Upper lobe of left lung (tissue), 6 donors: ENCODE measurements at regions not wholly inside any gene's neighbourhood (a gene's known extent, or its start where the extent isn't known, plus 50 kb on each side); places are given as distances from the start of the nearest gene placed in this dataset.
A peak's percentile ranks its signal among the peaks of the same experiment; 100 is the strongest.

Experiments used
- ATAC-seq, 2 donors: fragments of 200-7000 bp; cut with Tn5 transposase; one replicate each; pipeline ENCODE4 v1.9.1; 2022; ENCODE audit warnings: mild to moderate bottlenecking in 2 of 2, moderate library complexity in 2 of 2; ENCODE audit not compliant: low FRiP score in 2 of 2
- DNase-seq, 2 donors: peaks; one replicate each; pipeline ENCODE4 v3.0.0-alpha.2; 2019 to 2020
- H3K27ac ChIP-seq, 4 donors: fragments of 200-600 bp; sonication (generic); one replicate each; pipeline ENCODE4 v1.5.1; 2016 to 2019
- H3K27me3 ChIP-seq, 4 donors: fragments of 200-600 bp; sonication (generic); one replicate each; pipeline ENCODE4 v1.5.1; 2017 to 2019
- H3K36me3 ChIP-seq, 4 donors: fragments of 200-600 bp; sonication (generic); one replicate each; pipeline ENCODE4 v1.5.1; 2016 to 2019
- H3K4me1 ChIP-seq, 4 donors: fragments of 200-600 bp; sonication (generic); one replicate each; pipeline ENCODE4 v1.5.1; 2018 to 2019
- H3K4me3 ChIP-seq, 4 donors: fragments of 200-600 bp; sonication (generic); one replicate each; pipeline ENCODE4 v1.5.1; 2017 to 2019; ENCODE audit warnings: mild to moderate bottlenecking in 2 of 4, moderate library complexity in 1 of 4
- H3K9me3 ChIP-seq, 4 donors: fragments of 200-600 bp; sonication (generic); one replicate each; pipeline ENCODE4 v1.5.1; 2018 to 2019
- EP300 ChIP-seq, 4 donors: sonication (generic); formaldehyde crosslinking; IDR thresholded peaks; one replicate each; pipeline ENCODE4 v1.5.1; 2017; ENCODE audit warnings: antibody characterized with exemption in 4 of 4, control low read depth in 2 of 4
- POLR2A ChIP-seq, 4 donors: fragments of 450-650 bp; IDR thresholded peaks; one replicate each; pipeline ENCODE4 v1.5.1; 2016 to 2017; ENCODE audit warnings: antibody characterized with exemption in 4 of 4, mild to moderate bottlenecking in 2 of 4
- POLR2AphosphoS5 ChIP-seq, 2 donors: sonication (generic); formaldehyde crosslinking; IDR thresholded peaks; one replicate each; pipeline ENCODE4 v1.5.1; 2017; ENCODE audit warnings: antibody characterized with exemption in 2 of 2
- WGBS, 2 donors: methylation state at CpG; one replicate each; pipeline ENCODE4 v1.1.5; 2017 to 2018; 5-methylcytosine and 5-hydroxymethylcytosine counted together
- TF ChIP-seq, protein P1 (sequence below), 6 experiments: fragments of 450-650 bp in 4 of 6; fragments of 200-600 bp in 2 of 6; sonication (generic) in 2 of 6; IDR thresholded peaks; one replicate each; pipeline ENCODE4 v1.5.1; 2016 to 2019; ENCODE audit warnings: antibody characterized with exemption in 6 of 6
- donor health status: DM: no; HTN: no; CAD: no; lungs with moderate emphysema.
- donor health status: DM: no; HTN: yes; CAD: no; lungs with severe emphysema.

DNA sequence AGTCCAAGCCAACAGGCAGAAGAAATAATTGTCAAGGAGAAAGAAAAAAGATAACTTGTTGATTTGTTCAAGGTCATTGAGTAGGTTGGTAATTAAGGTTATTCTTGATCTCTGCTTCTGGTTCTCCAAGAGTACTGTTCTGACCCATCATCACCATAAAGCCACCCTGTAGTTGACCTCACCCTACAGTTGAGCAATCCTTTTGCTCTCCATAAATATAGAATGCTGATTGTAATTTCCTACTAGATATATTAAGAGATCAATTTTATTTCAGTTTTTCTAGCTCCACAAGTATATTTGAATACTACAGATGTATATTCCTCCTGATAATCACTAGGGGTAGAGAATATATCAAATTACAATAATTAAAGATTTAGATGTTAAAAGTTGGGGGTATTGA is 350.5 kb upstream of the PDE3A start:
- TF ChIP-seq POLR2A (IDR thresholded peaks at IDR 0.05), result no peak
- TF ChIP-seq, protein P1, sequence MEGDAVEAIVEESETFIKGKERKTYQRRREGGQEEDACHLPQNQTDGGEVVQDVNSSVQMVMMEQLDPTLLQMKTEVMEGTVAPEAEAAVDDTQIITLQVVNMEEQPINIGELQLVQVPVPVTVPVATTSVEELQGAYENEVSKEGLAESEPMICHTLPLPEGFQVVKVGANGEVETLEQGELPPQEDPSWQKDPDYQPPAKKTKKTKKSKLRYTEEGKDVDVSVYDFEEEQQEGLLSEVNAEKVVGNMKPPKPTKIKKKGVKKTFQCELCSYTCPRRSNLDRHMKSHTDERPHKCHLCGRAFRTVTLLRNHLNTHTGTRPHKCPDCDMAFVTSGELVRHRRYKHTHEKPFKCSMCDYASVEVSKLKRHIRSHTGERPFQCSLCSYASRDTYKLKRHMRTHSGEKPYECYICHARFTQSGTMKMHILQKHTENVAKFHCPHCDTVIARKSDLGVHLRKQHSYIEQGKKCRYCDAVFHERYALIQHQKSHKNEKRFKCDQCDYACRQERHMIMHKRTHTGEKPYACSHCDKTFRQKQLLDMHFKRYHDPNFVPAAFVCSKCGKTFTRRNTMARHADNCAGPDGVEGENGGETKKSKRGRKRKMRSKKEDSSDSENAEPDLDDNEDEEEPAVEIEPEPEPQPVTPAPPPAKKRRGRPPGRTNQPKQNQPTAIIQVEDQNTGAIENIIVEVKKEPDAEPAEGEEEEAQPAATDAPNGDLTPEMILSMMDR (IDR thresholded peaks at IDR 0.05), result no peak

DNA sequence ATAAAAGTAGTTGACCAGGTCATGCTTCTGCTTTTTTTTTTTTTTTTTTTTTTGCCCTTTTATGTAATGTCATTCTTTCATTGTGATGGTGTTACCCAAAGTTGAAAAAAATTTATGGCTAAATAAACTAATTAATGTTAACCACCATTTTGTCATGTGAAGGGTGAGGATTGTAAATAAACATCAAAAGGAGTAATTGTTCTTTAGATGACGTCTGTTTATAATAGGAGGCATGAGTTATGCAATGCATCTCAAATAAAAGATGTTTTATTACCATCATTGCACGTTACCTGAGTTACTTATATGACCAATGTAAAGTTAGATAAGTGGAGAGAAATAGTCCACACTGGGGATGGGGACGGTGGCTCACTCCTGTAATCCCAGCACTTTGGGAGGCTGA is 349.9 kb upstream of the PDE3A start:
- Histone ChIP-seq H3K36me3 (no peaks in the 10 kb centered on the region), H3K4me3 (no peak overlapping the region), H3K27me3 (no peaks in the 10 kb centered on the region), H3K9me3 (no peaks in the 10 kb centered on the region), H3K27ac (no peak overlapping the region), H3K4me1 (no peaks in the 10 kb centered on the region)
- TF ChIP-seq POLR2A (IDR thresholded peaks at IDR 0.05) (no peak), POLR2AphosphoS5 (IDR thresholded peaks at IDR 0.05) (no peak), EP300 (IDR thresholded peaks at IDR 0.05) (no peak)
- TF ChIP-seq, protein P1 (IDR thresholded peaks at IDR 0.05), result no peak
- WGBS, 2 donors, result 34 to 52% methylated on average over 3 of the region's 3 CpGs
- no peak for ATAC-seq
- DNase-seq, result no peak

More for the DNA sequence above, 350.5 kb upstream of the PDE3A start:
- Histone ChIP-seq H3K4me1 (no peaks in the 10 kb centered on the region), H3K9me3 (no peaks in the 10 kb centered on the region), H3K36me3 (no peaks in the 10 kb centered on the region), H3K4me3 (no peak overlapping the region), H3K27ac (no peak overlapping the region), H3K27me3 (no peaks in the 10 kb centered on the region)
- no peak for DNase-seq
- no peak for ATAC-seq

DNA sequence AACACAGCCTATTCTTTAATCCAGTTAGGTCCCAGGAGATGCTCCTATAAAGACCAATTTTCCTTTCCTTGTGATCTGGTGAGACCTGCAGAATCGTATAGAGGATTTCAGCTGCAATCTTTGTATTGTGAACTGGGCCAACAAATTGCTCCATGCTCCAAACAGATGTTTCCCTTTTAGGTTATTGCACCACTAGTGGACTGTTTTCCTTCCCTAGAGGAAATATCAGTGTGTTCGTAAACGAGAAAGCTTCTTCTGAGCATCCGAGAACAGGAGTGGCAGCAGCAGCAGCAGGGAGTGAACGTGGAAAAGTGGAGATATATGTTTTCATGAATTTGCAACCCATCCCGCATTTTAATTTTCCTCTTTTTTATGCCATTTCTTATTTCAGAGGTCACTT is 344.1 kb upstream of the PDE3A start:
- TF ChIP-seq POLR2AphosphoS5 (IDR thresholded peaks at IDR 0.05), result peak in 1 of 2 donors; percentile 19
- TF ChIP-seq EP300 (IDR thresholded peaks at IDR 0.05), result no peak
- 25 to 52% methylated on average over 6 of the region's 6 CpGs for WGBS, 2 donors
- Histone ChIP-seq H3K27ac (no peak overlapping the region), H3K9me3 (no peaks in the 10 kb centered on the region), H3K36me3 (no peaks in the 10 kb centered on the region), H3K27me3 (no peaks in the 10 kb centered on the region), H3K4me1 (peaks cover 0 to 6% (median 1%) of the 10 kb centered on the region in 4 donors), H3K4me3 (no peak overlapping the region)
- DNase-seq (no peak), ATAC-seq (peak in 1 of 2 donors; percentile 77)

DNA sequence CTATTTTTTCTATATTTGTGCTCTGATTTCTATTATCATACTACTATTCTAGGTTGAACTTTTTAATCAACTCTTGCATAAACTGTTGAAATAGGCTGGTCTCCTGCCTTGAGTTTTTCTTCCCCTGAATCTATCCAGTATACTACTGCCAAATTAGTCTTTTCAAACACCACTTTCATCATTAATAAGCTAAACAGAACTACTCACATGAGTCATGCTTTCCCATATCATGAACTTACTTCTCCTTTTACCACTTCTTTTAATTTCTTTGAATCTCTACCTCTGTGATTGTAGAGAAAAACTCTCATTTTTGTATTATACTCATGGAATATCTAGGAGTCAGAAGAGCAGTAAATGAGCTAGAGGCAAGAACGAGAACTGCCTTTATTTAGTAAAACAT is 340.3 kb upstream of the PDE3A start:
- Histone ChIP-seq H3K9me3 (no peaks in the 10 kb centered on the region), H3K4me1 (peaks cover 0 to 13% (median 1%) of the 10 kb centered on the region in 4 donors), H3K36me3 (no peaks in the 10 kb centered on the region), H3K4me3 (no peak overlapping the region), H3K27ac (no peak overlapping the region), H3K27me3 (no peaks in the 10 kb centered on the region)
- ATAC-seq (no peak), DNase-seq (no peak)
- TF ChIP-seq, protein P1 (IDR thresholded peaks at IDR 0.05), result no peak
- TF ChIP-seq EP300 (IDR thresholded peaks at IDR 0.05) (no peak), POLR2A (IDR thresholded peaks at IDR 0.05) (no peak), POLR2AphosphoS5 (IDR thresholded peaks at IDR 0.05) (no peak)
- WGBS, 2 donors, result 94 to 96% methylated on average over 1 of the region's 1 CpG

DNA sequence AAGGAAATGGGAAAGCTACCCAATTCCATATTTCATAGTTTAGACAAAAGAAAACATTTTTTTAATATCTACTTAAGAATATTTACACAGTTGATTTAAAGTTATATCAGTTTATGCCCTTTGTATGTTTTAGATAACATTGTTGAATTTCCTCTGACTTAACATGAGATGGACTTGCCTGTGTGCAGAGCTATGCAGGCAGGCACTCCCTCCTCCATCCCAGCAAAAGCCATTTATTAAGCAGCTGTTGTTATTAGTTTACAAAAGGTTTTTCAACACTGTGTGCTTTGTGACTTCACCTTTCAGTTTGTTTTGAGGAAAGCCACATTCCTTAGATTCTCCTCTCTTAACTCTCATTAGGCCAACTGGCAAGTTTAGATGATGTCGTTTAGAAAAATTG is 337.5 kb upstream of the PDE3A start:
- 27 to 39% methylated on average over 1 of the region's 1 CpG for WGBS, 2 donors
- Histone ChIP-seq H3K27ac (no peak overlapping the region), H3K4me3 (no peak overlapping the region), H3K36me3 (no peaks in the 10 kb centered on the region), H3K4me1 (peaks cover 0 to 8% (median 0%) of the 10 kb centered on the region in 4 donors), H3K27me3 (no peaks in the 10 kb centered on the region), H3K9me3 (no peaks in the 10 kb centered on the region)
- ATAC-seq (no peak), DNase-seq (no peak)
- TF ChIP-seq, protein P1 (IDR thresholded peaks at IDR 0.05), result no peak
- TF ChIP-seq EP300 (IDR thresholded peaks at IDR 0.05) (no peak), POLR2A (IDR thresholded peaks at IDR 0.05) (no peak), POLR2AphosphoS5 (IDR thresholded peaks at IDR 0.05) (no peak)
